CD14-positive monocyte (primary cell): ENCODE measurements at regions not wholly inside any gene's neighbourhood (a gene's known extent, or its start where the extent isn't known, plus 50 kb on each side); places are given as distances from the start of the nearest gene placed in this dataset.

Source experiments
- DNase-seq, 3 donors: peaks; one replicate each; pipeline ENCODE4 v3.0.0-alpha.2; 2011 to 2022
- H2AFZ ChIP-seq: 2 replicates; pipeline ENCODE4 v1.6.0; 2012; ENCODE audit warnings: mild to moderate bottlenecking, low read depth, low read length, inconsistent platforms; ENCODE audit not compliant: insufficient read depth, poor library complexity, severe bottlenecking
- H3K27ac ChIP-seq, 2 donors: 1 replicate in 1 of 2; 2 replicates in 1 of 2; pipeline ENCODE4 v1.5.1; 2012 to 2013; ENCODE audit warnings: low read length in 2 of 2, control low read depth in 1 of 2, inconsistent platforms in 1 of 2, low read depth in 1 of 2, mild to moderate bottlenecking in 1 of 2
- H3K27me3 ChIP-seq, 2 donors: one replicate each; pipeline versions ENCODE4 v1.6.0 to v1.6.1; 2011 to 2013; ENCODE audit warnings: low read length in 2 of 2; ENCODE audit not compliant: control insufficient read depth in 2 of 2, insufficient read depth in 2 of 2
- H3K36me3 ChIP-seq, 2 donors: replicated peaks in 1 of 2; 1 replicate in 1 of 2; 2 replicates in 1 of 2; pipeline versions ENCODE4 v1.5.1 to v1.6.1; 2012 to 2013; ENCODE audit warnings: low read length in 2 of 2, control low read depth in 1 of 2, inconsistent platforms in 1 of 2, mild to moderate bottlenecking in 1 of 2; ENCODE audit not compliant: insufficient read depth in 2 of 2, control insufficient read depth in 1 of 2
- H3K4me1 ChIP-seq, 2 donors: 1 replicate in 1 of 2; 2 replicates in 1 of 2; pipeline versions ENCODE4 v1.5.1 to v1.6.1; 2012 to 2013; ENCODE audit warnings: low read length in 2 of 2, control low read depth in 1 of 2, inconsistent platforms in 1 of 2, mild to moderate bottlenecking in 1 of 2, moderate library complexity in 1 of 2; ENCODE audit not compliant: insufficient read depth in 2 of 2, control insufficient read depth in 1 of 2
- H3K4me2 ChIP-seq: replicated peaks from 2 replicates; pipeline ENCODE3; 2012; ENCODE audit warnings: low read length, moderate library complexity, mild to moderate bottlenecking; ENCODE audit not compliant: poor library complexity, severe bottlenecking; ENCODE audit errors: extremely low read depth
- H3K4me3 ChIP-seq, 3 experiments: fragments of 200-600 bp in 1 of 3; sonication (generic) in 1 of 3; replicated peaks in 1 of 3; 1 replicate in 2 of 3; 2 replicates in 1 of 3; pipeline ENCODE4 v1.5.1; 2011 to 2013; ENCODE audit warnings: low read length in 3 of 3, mild to moderate bottlenecking in 3 of 3, control low read depth in 2 of 3, low read depth in 2 of 3, inconsistent platforms in 1 of 3, moderate library complexity in 1 of 3
- H3K79me2 ChIP-seq: 2 replicates; pipeline ENCODE4 v1.6.0; 2012; ENCODE audit warnings: mild to moderate bottlenecking, control low read depth, inconsistent platforms, low read length, moderate library complexity; ENCODE audit not compliant: insufficient read depth
- H3K9ac ChIP-seq: 2 replicates; pipeline ENCODE4 v1.6.0; 2017; ENCODE audit warnings: low read length, mild to moderate bottlenecking; ENCODE audit not compliant: insufficient read depth, poor library complexity, severe bottlenecking
- H3K9me3 ChIP-seq, 2 donors: replicated peaks in 1 of 2; 1 replicate in 1 of 2; 2 replicates in 1 of 2; pipeline versions ENCODE4 v1.5.1 to v1.6.1; 2012 to 2013; ENCODE audit warnings: low read length in 2 of 2, control low read depth in 1 of 2; ENCODE audit not compliant: control insufficient read depth in 1 of 2, insufficient read depth in 1 of 2
- H4K20me1 ChIP-seq: 2 replicates; pipeline ENCODE4 v1.6.0; 2012; ENCODE audit warnings: mild to moderate bottlenecking, low read length, control low read depth, moderate library complexity; ENCODE audit not compliant: insufficient read depth
- H3K27ac Mint-ChIP-seq, 7 donors: one replicate each; pipeline ENCODE4 v1.8.0; 2020; ENCODE audit warnings: mild to moderate bottlenecking in 7 of 7, mixed read lengths in 7 of 7, moderate library complexity in 6 of 7, inconsistent platforms in 2 of 7
- H3K27me3 Mint-ChIP-seq, 3 donors: one replicate each; pipeline ENCODE4 v1.8.0; 2021 to 2022; ENCODE audit warnings: low read depth in 3 of 3, mild to moderate bottlenecking in 3 of 3, mixed read lengths in 3 of 3, moderate library complexity in 3 of 3, inconsistent platforms in 1 of 3
- H3K36me3 Mint-ChIP-seq, 2 donors: one replicate each; pipeline ENCODE4 v1.8.0; 2020; ENCODE audit warnings: mixed read lengths in 2 of 2, inconsistent platforms in 1 of 2, mild to moderate bottlenecking in 1 of 2
- H3K4me1 Mint-ChIP-seq: one replicate; pipeline ENCODE4 v1.8.0; 2020; ENCODE audit warnings: mild to moderate bottlenecking, mixed read lengths
- H3K4me3 Mint-ChIP-seq, 2 donors: one replicate each; pipeline ENCODE4 v1.8.0; 2020; ENCODE audit warnings: mild to moderate bottlenecking in 2 of 2, mixed read lengths in 2 of 2, moderate library complexity in 1 of 2
- H3K9me3 Mint-ChIP-seq, 7 donors: one replicate each; pipeline ENCODE4 v1.8.0; 2020 to 2022; ENCODE audit warnings: mixed read lengths in 7 of 7, mild to moderate bottlenecking in 6 of 7, moderate library complexity in 6 of 7, inconsistent platforms in 2 of 7
- WGBS: methylation state at CpG from one replicate; pipeline ENCODE4 v1.1.5; 2013; ENCODE audit warnings: missing lambda C conversion rate; ENCODE audit not compliant: insufficient coverage; 5-methylcytosine and 5-hydroxymethylcytosine counted together
- intact Hi-C, 2 donors: fragments of 100-400 bp; cut with micrococcal nuclease; formaldehyde crosslinking; loops; one replicate each; pipeline versions ENCODE4 v1.15.0 to v1.15.1; 2023
- TF ChIP-seq, protein P1 (sequence below): fragments of 200-600 bp; IDR thresholded peaks from one replicate; pipeline ENCODE4 v1.8.0; 2022; ENCODE audit warnings: antibody characterized with exemption, mild to moderate bottlenecking

GRCh38 chr6:81891874-81892273 lies 139.4 kb upstream of the TENT5A start:
- Histone ChIP-seq H3K4me1 (peaks cover 3 to 7% of the 10 kb centered on the region in 2 donors), H2AFZ (no peak overlapping the region), H4K20me1 (no peaks in the 10 kb centered on the region), H3K79me2 (no peaks in the 10 kb centered on the region), H3K27ac (no peak overlapping the region), H3K9me3 (no peaks in the 10 kb centered on the region), H3K9ac (no peak overlapping the region), H3K36me3 (no peaks in the 10 kb centered on the region), H3K27me3 (no peaks in the 10 kb centered on the region), H3K4me2 (no peak overlapping the region), H3K4me3 (no peak overlapping the region)
- H3K4me3 Mint-ChIP-seq, result no peak overlapping the region
- peaks cover 0 to 1% (median 0%) of the 10 kb centered on the region in 3 donors for H3K27me3 Mint-ChIP-seq
- no peak for DNase-seq
- H3K9me3 Mint-ChIP-seq, result peaks cover 0 to 3% (median under 1%) of the 10 kb centered on the region in 7 donors
- H3K36me3 Mint-ChIP-seq, result no peaks in the 10 kb centered on the region
- WGBS, result 92% methylated on average over 2 of the region's 5 CpGs
- peaks cover 5% of the 10 kb centered on the region for H3K4me1 Mint-ChIP-seq
- TF ChIP-seq, protein P1, sequence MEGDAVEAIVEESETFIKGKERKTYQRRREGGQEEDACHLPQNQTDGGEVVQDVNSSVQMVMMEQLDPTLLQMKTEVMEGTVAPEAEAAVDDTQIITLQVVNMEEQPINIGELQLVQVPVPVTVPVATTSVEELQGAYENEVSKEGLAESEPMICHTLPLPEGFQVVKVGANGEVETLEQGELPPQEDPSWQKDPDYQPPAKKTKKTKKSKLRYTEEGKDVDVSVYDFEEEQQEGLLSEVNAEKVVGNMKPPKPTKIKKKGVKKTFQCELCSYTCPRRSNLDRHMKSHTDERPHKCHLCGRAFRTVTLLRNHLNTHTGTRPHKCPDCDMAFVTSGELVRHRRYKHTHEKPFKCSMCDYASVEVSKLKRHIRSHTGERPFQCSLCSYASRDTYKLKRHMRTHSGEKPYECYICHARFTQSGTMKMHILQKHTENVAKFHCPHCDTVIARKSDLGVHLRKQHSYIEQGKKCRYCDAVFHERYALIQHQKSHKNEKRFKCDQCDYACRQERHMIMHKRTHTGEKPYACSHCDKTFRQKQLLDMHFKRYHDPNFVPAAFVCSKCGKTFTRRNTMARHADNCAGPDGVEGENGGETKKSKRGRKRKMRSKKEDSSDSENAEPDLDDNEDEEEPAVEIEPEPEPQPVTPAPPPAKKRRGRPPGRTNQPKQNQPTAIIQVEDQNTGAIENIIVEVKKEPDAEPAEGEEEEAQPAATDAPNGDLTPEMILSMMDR, result no peak
- intact Hi-C loops, result no loop called here
- H3K27ac Mint-ChIP-seq, result no peak overlapping the region

DNA sequence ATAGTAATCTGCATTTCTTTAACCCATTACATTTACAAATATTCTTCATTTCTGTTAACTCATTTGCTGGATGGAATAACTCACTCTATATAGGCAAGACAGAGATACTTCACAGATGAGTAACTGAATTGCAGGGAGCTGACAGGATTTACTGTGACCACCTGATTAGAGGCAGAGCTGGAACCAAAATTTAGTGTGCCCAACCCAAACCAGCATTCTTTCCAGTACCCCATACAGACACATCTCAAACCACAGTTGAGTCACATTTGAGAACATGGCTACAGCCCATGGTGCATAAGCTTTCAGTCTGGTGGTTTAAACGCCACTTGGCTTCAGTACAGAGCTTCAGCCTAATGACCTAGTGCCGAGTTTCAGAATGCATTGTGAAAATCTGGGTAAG lies 138.4 kb upstream of the TENT5A start:
- H3K4me3 ChIP-seq, result no peak overlapping the region
- no peak overlapping the region for H3K27ac ChIP-seq
- H3K9ac ChIP-seq, result no peak overlapping the region
- no peaks in the 10 kb centered on the region for H3K27me3 ChIP-seq
- H3K4me1 Mint-ChIP-seq, result peaks cover 5% of the 10 kb centered on the region
- no peak overlapping the region for H3K4me3 Mint-ChIP-seq
- H3K79me2 ChIP-seq, result no peaks in the 10 kb centered on the region
- no peaks in the 10 kb centered on the region for H3K9me3 ChIP-seq
- H3K4me1 ChIP-seq, result peaks cover 3 to 7% of the 10 kb centered on the region in 2 donors
- H3K9me3 Mint-ChIP-seq, result peaks cover 0 to 7% (median 3%) of the 10 kb centered on the region in 7 donors
- intact Hi-C loops, result no loop called here
- H3K36me3 Mint-ChIP-seq, result no peaks in the 10 kb centered on the region
- peaks cover 0 to 1% (median 0%) of the 10 kb centered on the region in 3 donors for H3K27me3 Mint-ChIP-seq
- no peak overlapping the region for H3K27ac Mint-ChIP-seq
- no peak overlapping the region for H2AFZ ChIP-seq
- TF ChIP-seq, protein P1, result no peak
- no peak for DNase-seq
- H4K20me1 ChIP-seq, result no peaks in the 10 kb centered on the region
- H3K36me3 ChIP-seq, result no peaks in the 10 kb centered on the region
- H3K4me2 ChIP-seq, result no peak overlapping the region
- WGBS, result no CpG with 5 or more reads among the region's 2 CpGs
